ENCODE measurements at regions not wholly inside any gene's neighbourhood (a gene's known extent, or its start where the extent isn't known, plus 50 kb on each side); places are given as distances from the start of the nearest gene placed in this dataset.
"Not testable (repeated sequence)": the region's sequence is repeated elsewhere in the genome, so short reads cannot be mapped to it uniquely, and the experiment has no call there.

GRCh38 chr14:45587142-45587541 is 334.1 kb upstream of the MIS18BP1 start:
- Histone ChIP-seq H3K27me3 (replicated peaks; ENCODE audit: control insufficient read depth, insufficient read depth, low read length) (no peaks in the 10 kb centered on the region), H3K9ac (ENCODE audit: low read length) (no peak overlapping the region), H3K4me1 (ENCODE audit: control insufficient read depth, insufficient read depth, low read length) (no peaks in the 10 kb centered on the region), H3K9me3 (ENCODE audit: control insufficient read depth, low read length) (peaks cover 9% of the 10 kb centered on the region), H3K4me3 (ENCODE audit: low read length) (no peak overlapping the region), H3K36me3 (ENCODE audit: control insufficient read depth, insufficient read depth, low read length, severe bottlenecking) (no peaks in the 10 kb centered on the region)
- no peak for DNase-seq (ENCODE audit: low read depth)

DNA sequence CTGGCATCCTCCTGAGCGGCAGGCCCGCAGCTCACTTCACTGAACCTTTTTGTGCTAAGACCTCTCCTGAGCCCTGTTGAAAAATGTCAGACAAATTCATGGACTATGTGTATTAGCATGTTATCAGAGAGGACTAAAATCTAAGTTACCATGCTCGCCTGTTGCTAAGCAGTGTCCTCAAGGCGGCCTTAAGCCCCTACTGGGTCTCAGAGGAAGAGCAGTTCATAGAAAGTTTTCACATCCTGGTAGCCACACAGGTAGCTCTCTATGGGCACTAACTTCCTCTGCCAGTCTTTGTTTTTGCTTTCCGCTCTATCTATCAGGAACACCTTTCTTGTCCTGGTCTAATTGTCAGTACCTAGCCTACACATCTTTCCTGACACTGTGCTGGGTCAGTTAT is 306.6 kb upstream of the MIS18BP1 start:
- Histone ChIP-seq H3K36me3 (ENCODE audit: control insufficient read depth, insufficient read depth, low read length, severe bottlenecking) (no peaks in the 10 kb centered on the region), H3K27me3 (replicated peaks; ENCODE audit: control insufficient read depth, insufficient read depth, low read length) (no peaks in the 10 kb centered on the region)
- DNase-seq (ENCODE audit: low read depth): no peak

DNA sequence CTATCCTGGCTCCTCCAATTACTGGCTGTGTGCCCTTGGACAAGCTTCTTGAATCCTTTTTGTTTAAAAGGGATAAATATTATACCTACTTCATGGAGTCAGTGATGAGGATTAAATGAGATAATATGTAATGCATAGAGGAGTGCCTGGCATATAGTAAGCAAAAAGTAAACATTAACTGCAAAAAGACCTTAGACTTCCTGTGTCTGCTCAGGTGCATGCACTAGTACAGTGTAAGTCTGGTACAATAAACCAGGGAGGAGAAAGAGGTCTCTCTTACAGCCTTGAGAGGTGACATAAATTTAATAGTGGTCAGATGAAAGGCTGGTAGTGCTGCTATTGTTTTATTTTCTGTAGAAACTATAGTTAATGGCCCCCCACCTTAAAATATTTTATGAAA is 305.2 kb upstream of the MIS18BP1 start:
- Histone ChIP-seq H3K27me3 (replicated peaks; ENCODE audit: control insufficient read depth, insufficient read depth, low read length) (no peaks in the 10 kb centered on the region), H3K36me3 (ENCODE audit: control insufficient read depth, insufficient read depth, low read length, severe bottlenecking) (no peaks in the 10 kb centered on the region), H3K9ac (ENCODE audit: low read length) (no peak overlapping the region), H3K4me1 (ENCODE audit: control insufficient read depth, insufficient read depth, low read length) (no peaks in the 10 kb centered on the region), H3K4me3 (ENCODE audit: low read length) (no peak overlapping the region), H3K9me3 (ENCODE audit: control insufficient read depth, low read length) (no peaks in the 10 kb centered on the region)
- no peak for DNase-seq (ENCODE audit: low read depth)

More for the DNA sequence above, 306.6 kb upstream of the MIS18BP1 start:
- Histone ChIP-seq H3K4me3 (ENCODE audit: low read length) (no peak overlapping the region), H3K9me3 (ENCODE audit: control insufficient read depth, low read length) (no peaks in the 10 kb centered on the region), H3K4me1 (ENCODE audit: control insufficient read depth, insufficient read depth, low read length) (no peaks in the 10 kb centered on the region), H3K9ac (ENCODE audit: low read length) (no peak overlapping the region)

DNA sequence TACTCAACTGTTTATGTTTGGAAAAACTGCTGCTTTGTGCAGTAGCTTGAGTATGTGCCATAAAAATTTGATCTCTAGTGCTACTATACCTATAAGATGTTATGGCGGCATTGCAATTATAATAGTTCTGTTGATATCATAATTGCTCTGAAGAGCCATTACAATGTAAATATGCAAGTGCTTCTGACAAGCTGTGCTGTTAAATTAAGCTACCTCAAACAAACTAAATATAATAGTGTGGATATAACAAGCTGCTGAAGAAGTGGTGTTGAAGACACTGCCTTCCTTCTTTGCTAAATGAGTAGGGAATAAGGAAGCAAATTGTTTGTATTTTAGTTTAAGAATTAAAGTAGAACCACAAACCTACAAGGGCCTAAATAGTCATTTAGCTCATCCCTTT is 301.0 kb upstream of the MIS18BP1 start:
- no peaks in the 10 kb centered on the region for H3K27me3 ChIP-seq (replicated peaks; ENCODE audit: control insufficient read depth, insufficient read depth, low read length)
- no peak overlapping the region for H3K4me3 ChIP-seq (ENCODE audit: low read length)
- H3K4me1 ChIP-seq (ENCODE audit: control insufficient read depth, insufficient read depth, low read length): no peaks in the 10 kb centered on the region
- no peaks in the 10 kb centered on the region for H3K9me3 ChIP-seq (ENCODE audit: control insufficient read depth, low read length)
- H3K9ac ChIP-seq (ENCODE audit: low read length): no peak overlapping the region
- DNase-seq (ENCODE audit: low read depth): no peak
- no peaks in the 10 kb centered on the region for H3K36me3 ChIP-seq (ENCODE audit: control insufficient read depth, insufficient read depth, low read length, severe bottlenecking)

- not testable (repeated sequence) for H3K4me1 ChIP-seq (ENCODE audit: control insufficient read depth, insufficient read depth, low read length); DNase-seq (ENCODE audit: low read depth); H3K36me3 ChIP-seq (ENCODE audit: control insufficient read depth, insufficient read depth, low read length, severe bottlenecking); H3K27me3 ChIP-seq (replicated peaks; ENCODE audit: control insufficient read depth, insufficient read depth, low read length); H3K4me3 ChIP-seq (ENCODE audit: low read length); H3K9ac ChIP-seq (ENCODE audit: low read length); H3K9me3 ChIP-seq (ENCODE audit: control insufficient read depth, low read length)
These were observed 298.3 kb upstream of the MIS18BP1 start for GRCh38 chr14:45551240-45551820.

DNA sequence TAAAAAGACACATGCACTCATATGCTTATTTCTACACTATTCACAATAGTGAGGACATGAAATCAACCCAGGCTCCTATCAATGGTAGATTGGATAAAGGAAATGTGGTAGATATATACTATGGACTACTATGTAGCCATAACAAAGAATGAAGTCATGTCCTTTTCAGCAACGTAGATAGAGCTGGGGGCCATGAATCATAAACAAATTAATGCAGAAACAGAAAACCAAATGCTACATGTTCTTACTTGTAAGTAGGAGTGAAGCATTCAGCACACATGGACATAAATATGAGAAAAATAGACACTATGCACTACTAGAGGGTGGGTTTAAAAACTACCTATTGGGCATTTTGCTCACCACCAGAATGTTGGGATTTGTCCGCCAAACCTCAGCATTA is 278.0 kb upstream of the MIS18BP1 start:
- peaks cover 22% of the 10 kb centered on the region for H3K9me3 ChIP-seq (ENCODE audit: control insufficient read depth, low read length)
- H3K27me3 ChIP-seq (replicated peaks; ENCODE audit: control insufficient read depth, insufficient read depth, low read length): no peaks in the 10 kb centered on the region
- H3K4me1 ChIP-seq (ENCODE audit: control insufficient read depth, insufficient read depth, low read length): no peaks in the 10 kb centered on the region
- H3K36me3 ChIP-seq (ENCODE audit: control insufficient read depth, insufficient read depth, low read length, severe bottlenecking): no peaks in the 10 kb centered on the region
- H3K9ac ChIP-seq (ENCODE audit: low read length): no peak overlapping the region
- DNase-seq (ENCODE audit: low read depth): no peak
- H3K4me3 ChIP-seq (ENCODE audit: low read length): no peak overlapping the region

GRCh38 chr14:45526715-45527549 is 273.9 kb upstream of the MIS18BP1 start:
- H3K4me1 ChIP-seq (ENCODE audit: control insufficient read depth, insufficient read depth, low read length): no peaks in the 10 kb centered on the region
- no peak overlapping the region for H3K9ac ChIP-seq (ENCODE audit: low read length)
- H3K4me3 ChIP-seq (ENCODE audit: low read length): no peak overlapping the region
- DNase-seq (ENCODE audit: low read depth): peak; percentile 3
- H3K9me3 ChIP-seq (ENCODE audit: control insufficient read depth, low read length): peaks cover 5% of the 10 kb centered on the region
- no peaks in the 10 kb centered on the region for H3K36me3 ChIP-seq (ENCODE audit: control insufficient read depth, insufficient read depth, low read length, severe bottlenecking)
- H3K27me3 ChIP-seq (replicated peaks; ENCODE audit: control insufficient read depth, insufficient read depth, low read length): no peaks in the 10 kb centered on the region

DNA sequence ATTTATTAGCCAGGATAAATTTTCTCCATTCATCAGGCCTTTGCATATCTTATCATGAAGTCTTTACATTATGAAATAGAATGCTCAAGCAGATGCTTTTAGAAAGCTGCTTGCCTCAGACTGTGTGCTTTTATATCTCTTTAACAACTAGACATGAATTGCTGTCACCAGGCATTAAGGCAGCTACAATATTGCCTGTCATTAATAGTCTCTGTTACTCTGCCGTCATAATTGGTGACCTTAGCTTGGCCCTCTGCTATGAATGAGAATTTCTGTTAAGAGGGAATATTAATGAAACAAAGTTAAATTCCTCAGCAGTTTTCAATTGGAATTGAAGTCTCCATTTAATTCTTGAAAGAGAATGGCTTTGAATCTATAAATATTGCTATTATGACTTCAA is 266.8 kb upstream of the MIS18BP1 start:
- Histone ChIP-seq H3K27me3 (replicated peaks; ENCODE audit: control insufficient read depth, insufficient read depth, low read length) (no peaks in the 10 kb centered on the region), H3K36me3 (ENCODE audit: control insufficient read depth, insufficient read depth, low read length, severe bottlenecking) (no peaks in the 10 kb centered on the region), H3K4me1 (ENCODE audit: control insufficient read depth, insufficient read depth, low read length) (no peaks in the 10 kb centered on the region), H3K9ac (ENCODE audit: low read length) (no peak overlapping the region), H3K4me3 (ENCODE audit: low read length) (no peak overlapping the region), H3K9me3 (ENCODE audit: control insufficient read depth, low read length) (no peaks in the 10 kb centered on the region)
- DNase-seq (ENCODE audit: low read depth): no peak

GRCh38 chr14:45492876-45493275 is 239.9 kb upstream of the MIS18BP1 start:
- H3K36me3 ChIP-seq (ENCODE audit: control insufficient read depth, insufficient read depth, low read length, severe bottlenecking): no peaks in the 10 kb centered on the region
- DNase-seq (ENCODE audit: low read depth): no peak
- H3K9ac ChIP-seq (ENCODE audit: low read length): no peak overlapping the region
- H3K9me3 ChIP-seq (ENCODE audit: control insufficient read depth, low read length): no peaks in the 10 kb centered on the region
- H3K27me3 ChIP-seq (replicated peaks; ENCODE audit: control insufficient read depth, insufficient read depth, low read length): no peaks in the 10 kb centered on the region
- H3K4me3 ChIP-seq (ENCODE audit: low read length): no peak overlapping the region
- H3K4me1 ChIP-seq (ENCODE audit: control insufficient read depth, insufficient read depth, low read length): no peaks in the 10 kb centered on the region

GRCh38 chr14:45491914-45492313 is 238.9 kb upstream of the MIS18BP1 start:
- Histone ChIP-seq H3K9me3 (ENCODE audit: control insufficient read depth, low read length) (peaks cover 5% of the 10 kb centered on the region), H3K36me3 (ENCODE audit: control insufficient read depth, insufficient read depth, low read length, severe bottlenecking) (no peaks in the 10 kb centered on the region), H3K4me1 (ENCODE audit: control insufficient read depth, insufficient read depth, low read length) (no peaks in the 10 kb centered on the region), H3K4me3 (ENCODE audit: low read length) (no peak overlapping the region), H3K27me3 (replicated peaks; ENCODE audit: control insufficient read depth, insufficient read depth, low read length) (no peaks in the 10 kb centered on the region), H3K9ac (ENCODE audit: low read length) (no peak overlapping the region)
- no peak for DNase-seq (ENCODE audit: low read depth)

GRCh38 chr14:45486599-45486998 is 233.6 kb upstream of the MIS18BP1 start:
- Histone ChIP-seq H3K9me3 (ENCODE audit: control insufficient read depth, low read length) (peaks cover 6% of the 10 kb centered on the region), H3K9ac (ENCODE audit: low read length) (no peak overlapping the region), H3K36me3 (ENCODE audit: control insufficient read depth, insufficient read depth, low read length, severe bottlenecking) (no peaks in the 10 kb centered on the region), H3K4me3 (ENCODE audit: low read length) (no peak overlapping the region), H3K27me3 (replicated peaks; ENCODE audit: control insufficient read depth, insufficient read depth, low read length) (no peaks in the 10 kb centered on the region), H3K4me1 (ENCODE audit: control insufficient read depth, insufficient read depth, low read length) (no peaks in the 10 kb centered on the region)
- DNase-seq (ENCODE audit: low read depth): no peak
